ENCODE measurements at regions not wholly inside any gene's neighbourhood (a gene's known extent, or its start where the extent isn't known, plus 50 kb on each side); places are given as distances from the start of the nearest gene placed in this dataset.

- H3K27me3 ChIP-seq, result no peaks in the 10 kb centered on the region
- no peak overlapping the region for H3K27ac ChIP-seq
- intact Hi-C loops (cut with DNase I), result no loop called here
- H3K36me3 ChIP-seq, result no peaks in the 10 kb centered on the region
- H3K9me3 ChIP-seq, result no peaks in the 10 kb centered on the region
- TF ChIP-seq, protein P1, sequence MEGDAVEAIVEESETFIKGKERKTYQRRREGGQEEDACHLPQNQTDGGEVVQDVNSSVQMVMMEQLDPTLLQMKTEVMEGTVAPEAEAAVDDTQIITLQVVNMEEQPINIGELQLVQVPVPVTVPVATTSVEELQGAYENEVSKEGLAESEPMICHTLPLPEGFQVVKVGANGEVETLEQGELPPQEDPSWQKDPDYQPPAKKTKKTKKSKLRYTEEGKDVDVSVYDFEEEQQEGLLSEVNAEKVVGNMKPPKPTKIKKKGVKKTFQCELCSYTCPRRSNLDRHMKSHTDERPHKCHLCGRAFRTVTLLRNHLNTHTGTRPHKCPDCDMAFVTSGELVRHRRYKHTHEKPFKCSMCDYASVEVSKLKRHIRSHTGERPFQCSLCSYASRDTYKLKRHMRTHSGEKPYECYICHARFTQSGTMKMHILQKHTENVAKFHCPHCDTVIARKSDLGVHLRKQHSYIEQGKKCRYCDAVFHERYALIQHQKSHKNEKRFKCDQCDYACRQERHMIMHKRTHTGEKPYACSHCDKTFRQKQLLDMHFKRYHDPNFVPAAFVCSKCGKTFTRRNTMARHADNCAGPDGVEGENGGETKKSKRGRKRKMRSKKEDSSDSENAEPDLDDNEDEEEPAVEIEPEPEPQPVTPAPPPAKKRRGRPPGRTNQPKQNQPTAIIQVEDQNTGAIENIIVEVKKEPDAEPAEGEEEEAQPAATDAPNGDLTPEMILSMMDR (IDR thresholded peaks at IDR 0.05), result no peak
- no peaks in the 10 kb centered on the region for H3K4me1 ChIP-seq
- DNase-seq (ENCODE audit: low spot score in 2 of 2), result no peak
- no peak overlapping the region for H3K4me3 ChIP-seq
Measured at GRCh38 chr22:26744892-26745808, 87.8 kb downstream of the MIAT start.

DNA sequence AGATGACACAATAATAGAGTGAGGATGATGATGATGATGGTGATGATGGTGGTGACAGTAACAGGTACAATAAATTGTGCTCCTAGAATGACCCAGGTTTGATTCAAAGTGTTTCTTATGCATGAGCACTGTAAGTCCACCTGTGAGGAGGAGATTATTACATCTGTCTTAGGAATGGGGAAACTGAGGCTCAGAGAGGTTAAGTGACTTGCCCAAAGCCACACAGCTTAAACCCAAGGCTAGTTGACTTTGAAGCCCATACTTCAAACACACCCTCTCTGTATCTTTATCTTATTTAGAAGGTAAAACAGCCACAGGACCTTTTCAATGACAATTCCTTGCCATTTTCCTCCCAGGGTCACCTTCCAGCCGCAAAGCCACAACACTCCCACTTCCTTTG lies 88.9 kb downstream of the MIAT start:
- DNase-seq (ENCODE audit: low spot score in 2 of 2), result no peak

GRCh38 chr22:26748845-26749244 lies 91.5 kb downstream of the MIAT start:
- Histone ChIP-seq H3K9me3 (no peaks in the 10 kb centered on the region), H3K27ac (peak overlapping the region in 1 of 2 donors; percentile 3), H3K4me3 (no peak overlapping the region), H3K36me3 (no peaks in the 10 kb centered on the region), H3K27me3 (no peaks in the 10 kb centered on the region), H3K4me1 (no peaks in the 10 kb centered on the region)
- no peak for DNase-seq (ENCODE audit: low spot score in 2 of 2)
- TF ChIP-seq, protein P1 (IDR thresholded peaks at IDR 0.05), result no peak
- intact Hi-C loops (cut with DNase I), result no loop called here

More for the DNA sequence above, 88.9 kb downstream of the MIAT start:
- Histone ChIP-seq H3K27me3 (no peaks in the 10 kb centered on the region), H3K27ac (no peak overlapping the region), H3K4me3 (no peak overlapping the region), H3K9me3 (no peaks in the 10 kb centered on the region), H3K4me1 (no peaks in the 10 kb centered on the region), H3K36me3 (no peaks in the 10 kb centered on the region)
- intact Hi-C loops (cut with DNase I), result no loop called here
- TF ChIP-seq, protein P1 (IDR thresholded peaks at IDR 0.05), result no peak

DNA sequence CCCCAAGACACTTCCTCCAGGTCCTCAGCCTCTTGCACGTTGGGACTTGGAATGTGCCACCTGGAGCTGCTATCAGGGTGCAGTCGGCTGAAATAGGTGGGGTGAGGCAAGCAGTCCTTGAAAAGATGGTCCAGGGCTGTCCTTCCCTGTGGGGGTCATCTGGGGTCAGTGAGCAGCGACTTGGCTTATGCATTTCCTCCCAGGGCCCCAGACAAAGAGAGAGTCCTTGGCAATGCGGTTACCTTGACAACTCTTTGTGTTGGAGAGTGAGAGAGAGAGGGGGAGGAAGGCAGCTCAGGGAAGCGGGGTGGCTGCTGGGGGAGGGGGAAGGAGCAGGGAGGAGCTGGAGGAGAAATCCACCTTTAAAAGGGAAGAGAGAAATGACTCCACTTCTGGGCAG lies 93.8 kb downstream of the MIAT start:
- Histone ChIP-seq H3K27me3 (no peaks in the 10 kb centered on the region), H3K4me1 (no peaks in the 10 kb centered on the region), H3K27ac (no peak overlapping the region), H3K9me3 (no peaks in the 10 kb centered on the region), H3K4me3 (no peak overlapping the region), H3K36me3 (no peaks in the 10 kb centered on the region)
- TF ChIP-seq, protein P1 (IDR thresholded peaks at IDR 0.05), result no peak
- intact Hi-C loops (cut with DNase I), result loop anchor here (10.0 kb wide), 1 partner anchor 1124 kb away; no protein-coding TSS in a partner anchor
- peak in 1 of 2 donors; percentile 34 for DNase-seq (ENCODE audit: low spot score in 2 of 2)

DNA sequence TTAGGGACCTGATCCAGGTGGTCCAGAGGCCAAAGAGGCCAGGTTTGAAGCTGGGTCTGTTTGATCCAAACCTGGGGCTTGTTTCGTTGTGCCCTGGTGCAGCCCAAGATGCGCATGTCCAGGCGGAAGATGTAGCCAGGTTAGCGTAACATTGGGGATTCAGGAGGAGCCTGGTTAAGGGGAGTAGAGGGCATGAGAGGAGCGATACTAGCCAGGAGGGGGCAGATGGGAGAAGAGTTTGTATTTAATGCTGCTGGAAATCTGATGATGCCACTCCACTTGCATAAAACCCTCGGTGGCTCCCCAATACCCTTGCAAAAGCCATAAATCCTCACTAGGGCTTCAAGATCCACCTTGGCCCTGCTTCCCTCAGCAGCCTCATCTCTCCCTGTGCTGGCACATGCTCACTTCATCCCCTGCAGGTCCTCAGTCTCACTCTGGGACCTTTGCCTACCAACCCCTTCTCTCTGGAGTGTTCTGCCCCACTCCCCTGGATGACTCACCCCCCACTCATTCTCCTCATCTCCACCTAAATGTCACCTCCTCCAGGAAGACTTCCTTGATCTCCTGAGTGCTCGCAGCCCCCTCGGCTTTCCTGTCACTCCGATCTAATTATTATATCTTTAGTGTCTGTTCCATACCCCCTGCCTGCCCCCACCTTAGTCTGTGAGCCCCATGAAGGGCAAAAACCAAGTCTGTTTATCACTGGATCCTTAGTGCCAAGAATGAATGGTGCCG lies 95.9 kb downstream of the MIAT start:
- intact Hi-C loops (cut with DNase I), result loop anchor here (10.0 kb wide), 1 partner anchor 1122 kb away; no protein-coding TSS in a partner anchor
- TF ChIP-seq, protein P1 (IDR thresholded peaks at IDR 0.05), result no peak
- Histone ChIP-seq H3K4me1 (no peaks in the 10 kb centered on the region), H3K27me3 (no peaks in the 10 kb centered on the region), H3K27ac (no peak overlapping the region), H3K36me3 (no peaks in the 10 kb centered on the region), H3K4me3 (no peak overlapping the region), H3K9me3 (no peaks in the 10 kb centered on the region)
- DNase-seq (ENCODE audit: low spot score in 2 of 2), result no peak
